ENCODE measurements at regions not wholly inside any gene's neighbourhood (a gene's known extent, or its start where the extent isn't known, plus 50 kb on each side); places are given as distances from the start of the nearest gene placed in this dataset.

DNA sequence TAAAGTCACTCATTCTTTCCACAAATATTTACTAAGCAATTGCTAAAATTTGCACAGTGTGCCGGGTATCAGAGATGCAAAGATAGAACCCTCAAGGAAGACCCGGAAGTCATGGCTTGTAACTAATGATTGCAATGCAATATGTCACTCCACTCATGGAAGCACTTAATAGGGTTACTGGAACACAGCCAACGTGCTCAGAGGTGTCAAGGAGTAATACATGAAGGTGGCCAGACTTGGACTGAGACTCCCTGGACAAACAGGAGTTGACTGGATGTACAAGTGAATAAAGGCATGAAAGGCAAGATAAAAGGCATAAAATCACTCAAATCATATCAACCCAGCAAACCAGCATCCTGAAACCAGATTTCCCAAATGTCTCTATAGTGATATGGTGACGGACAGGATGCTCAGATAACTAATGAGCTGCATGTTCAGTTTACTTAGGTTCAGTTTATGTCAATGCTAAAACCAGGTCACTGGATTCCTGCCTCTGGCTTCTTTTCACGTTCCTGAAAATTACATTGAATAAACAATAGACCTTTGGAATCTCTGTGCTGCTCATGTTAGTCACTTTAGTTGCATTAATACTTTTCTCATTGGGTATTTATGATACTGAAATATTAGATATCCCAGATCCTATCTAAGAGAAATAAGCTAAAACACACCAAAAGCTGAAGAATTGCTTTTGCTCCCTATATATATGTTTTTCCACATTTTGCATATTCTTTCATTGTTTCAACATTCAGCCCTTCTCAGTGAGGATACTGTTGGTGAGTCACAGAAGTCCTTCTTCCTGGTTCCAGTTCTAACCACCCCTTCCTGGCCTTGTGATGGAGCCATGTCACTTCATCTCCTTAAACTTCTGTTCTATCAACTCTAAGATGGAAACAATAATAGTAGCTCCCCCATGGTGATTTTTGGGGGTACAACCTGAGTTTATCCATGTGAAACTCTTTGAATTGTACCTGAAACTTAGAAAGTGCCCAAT, 688.9 kb upstream of the ID2 start:
- H3K4me3 ChIP-seq (ENCODE audit: low read length) = no peak overlapping the region
- no peaks in the 10 kb centered on the region for H3K9me2 ChIP-seq (replicated peaks; ENCODE audit: control insufficient read depth, low read length)
- H3K9me3 ChIP-seq (ENCODE audit: control insufficient read depth, insufficient read depth, low read length) = no peaks in the 10 kb centered on the region
- H3K27ac ChIP-seq (ENCODE audit: low read depth, low read length) = no peak overlapping the region
- H3K79me2 ChIP-seq (ENCODE audit: control insufficient read depth, low read length) = no peaks in the 10 kb centered on the region
- no peaks in the 10 kb centered on the region for H3K27me3 ChIP-seq (ENCODE audit: control insufficient read depth, low read length)
- no peaks in the 10 kb centered on the region for H4K20me1 ChIP-seq (ENCODE audit: control insufficient read depth, insufficient read depth, low read depth, low read length)
- peaks cover 11% of the 10 kb centered on the region for H3K4me1 ChIP-seq (ENCODE audit: control insufficient read depth, low read length)
- H3F3A ChIP-seq (ENCODE audit: control insufficient read depth, insufficient read depth) = no peaks in the 10 kb centered on the region
- H3K4me2 ChIP-seq (ENCODE audit: low read length) = no peak overlapping the region
- no peak for TF ChIP-seq EZH2phosphoT487 (IDR thresholded peaks at IDR 0.05; ENCODE audit: borderline replicate concordance, low read length)
- TF ChIP-seq, protein P1, sequence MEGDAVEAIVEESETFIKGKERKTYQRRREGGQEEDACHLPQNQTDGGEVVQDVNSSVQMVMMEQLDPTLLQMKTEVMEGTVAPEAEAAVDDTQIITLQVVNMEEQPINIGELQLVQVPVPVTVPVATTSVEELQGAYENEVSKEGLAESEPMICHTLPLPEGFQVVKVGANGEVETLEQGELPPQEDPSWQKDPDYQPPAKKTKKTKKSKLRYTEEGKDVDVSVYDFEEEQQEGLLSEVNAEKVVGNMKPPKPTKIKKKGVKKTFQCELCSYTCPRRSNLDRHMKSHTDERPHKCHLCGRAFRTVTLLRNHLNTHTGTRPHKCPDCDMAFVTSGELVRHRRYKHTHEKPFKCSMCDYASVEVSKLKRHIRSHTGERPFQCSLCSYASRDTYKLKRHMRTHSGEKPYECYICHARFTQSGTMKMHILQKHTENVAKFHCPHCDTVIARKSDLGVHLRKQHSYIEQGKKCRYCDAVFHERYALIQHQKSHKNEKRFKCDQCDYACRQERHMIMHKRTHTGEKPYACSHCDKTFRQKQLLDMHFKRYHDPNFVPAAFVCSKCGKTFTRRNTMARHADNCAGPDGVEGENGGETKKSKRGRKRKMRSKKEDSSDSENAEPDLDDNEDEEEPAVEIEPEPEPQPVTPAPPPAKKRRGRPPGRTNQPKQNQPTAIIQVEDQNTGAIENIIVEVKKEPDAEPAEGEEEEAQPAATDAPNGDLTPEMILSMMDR (IDR thresholded peaks at IDR 0.05; ENCODE audit: low read depth, low read length, poor library complexity, severe bottlenecking) = no peak
- H3K36me3 ChIP-seq (ENCODE audit: control insufficient read depth, low read length) = no peaks in the 10 kb centered on the region

GRCh38 chr2:7994397-7994951, 687.4 kb upstream of the ID2 start:
- no peaks in the 10 kb centered on the region for H3K27me3 ChIP-seq (ENCODE audit: control insufficient read depth, low read length)
- TF ChIP-seq, protein P1 (IDR thresholded peaks at IDR 0.05; ENCODE audit: low read depth, low read length, poor library complexity, severe bottlenecking) = no peak
- no peak for TF ChIP-seq EZH2phosphoT487 (IDR thresholded peaks at IDR 0.05; ENCODE audit: borderline replicate concordance, low read length)
- no peaks in the 10 kb centered on the region for H3K36me3 ChIP-seq (ENCODE audit: control insufficient read depth, low read length)
- no peaks in the 10 kb centered on the region for H3K9me2 ChIP-seq (replicated peaks; ENCODE audit: control insufficient read depth, low read length)
- no peak overlapping the region for H3K4me2 ChIP-seq (ENCODE audit: low read length)
- H3F3A ChIP-seq (ENCODE audit: control insufficient read depth, insufficient read depth) = no peaks in the 10 kb centered on the region
- no peaks in the 10 kb centered on the region for H4K20me1 ChIP-seq (ENCODE audit: control insufficient read depth, insufficient read depth, low read depth, low read length)
- H3K4me1 ChIP-seq (ENCODE audit: control insufficient read depth, low read length) = peaks cover 11% of the 10 kb centered on the region
- no peak overlapping the region for H3K4me3 ChIP-seq (ENCODE audit: low read length)
- H3K27ac ChIP-seq (ENCODE audit: low read depth, low read length) = no peak overlapping the region
- no peaks in the 10 kb centered on the region for H3K9me3 ChIP-seq (ENCODE audit: control insufficient read depth, insufficient read depth, low read length)
- H3K79me2 ChIP-seq (ENCODE audit: control insufficient read depth, low read length) = no peaks in the 10 kb centered on the region

GRCh38 chr2:7997279-7997678, 684.6 kb upstream of the ID2 start:
- Histone ChIP-seq H3K36me3 (ENCODE audit: control insufficient read depth, low read length) (no peaks in the 10 kb centered on the region), H3K79me2 (ENCODE audit: control insufficient read depth, low read length) (no peaks in the 10 kb centered on the region), H3K27me3 (ENCODE audit: control insufficient read depth, low read length) (no peaks in the 10 kb centered on the region), H3F3A (ENCODE audit: control insufficient read depth, insufficient read depth) (peaks cover under 1% of the 10 kb centered on the region; the same call in 1 of the 2 replicates), H3K4me1 (ENCODE audit: control insufficient read depth, low read length) (peaks cover 27% of the 10 kb centered on the region), H4K20me1 (ENCODE audit: control insufficient read depth, insufficient read depth, low read depth, low read length) (no peaks in the 10 kb centered on the region), H3K4me3 (ENCODE audit: low read length) (no peak overlapping the region), H3K27ac (ENCODE audit: low read depth, low read length) (no peak overlapping the region), H3K9me2 (replicated peaks; ENCODE audit: control insufficient read depth, low read length) (no peaks in the 10 kb centered on the region), H3K4me2 (ENCODE audit: low read length) (no peak overlapping the region), H3K9me3 (ENCODE audit: control insufficient read depth, insufficient read depth, low read length) (no peaks in the 10 kb centered on the region)
- no peak for TF ChIP-seq EZH2phosphoT487 (IDR thresholded peaks at IDR 0.05; ENCODE audit: borderline replicate concordance, low read length)
- TF ChIP-seq, protein P1 (IDR thresholded peaks at IDR 0.05; ENCODE audit: low read depth, low read length, poor library complexity, severe bottlenecking) = no peak

All from DOHH2 (cell line).